NCI-H128 (cell line): ENCODE measurements at regions not wholly inside any gene's neighbourhood (a gene's known extent, or its start where the extent isn't known, plus 50 kb on each side); places are given as distances from the start of the nearest gene placed in this dataset.
"Not testable (repeated sequence)": the region's sequence is repeated elsewhere in the genome, so short reads cannot be mapped to it uniquely, and the experiment has no call there.

Source experiments
- DNase-seq: peaks from one replicate; lab custom pipeline; 2025; ENCODE audit not compliant: unreplicated experiment; lab: John Stamatoyannopoulos, UW

DNA sequence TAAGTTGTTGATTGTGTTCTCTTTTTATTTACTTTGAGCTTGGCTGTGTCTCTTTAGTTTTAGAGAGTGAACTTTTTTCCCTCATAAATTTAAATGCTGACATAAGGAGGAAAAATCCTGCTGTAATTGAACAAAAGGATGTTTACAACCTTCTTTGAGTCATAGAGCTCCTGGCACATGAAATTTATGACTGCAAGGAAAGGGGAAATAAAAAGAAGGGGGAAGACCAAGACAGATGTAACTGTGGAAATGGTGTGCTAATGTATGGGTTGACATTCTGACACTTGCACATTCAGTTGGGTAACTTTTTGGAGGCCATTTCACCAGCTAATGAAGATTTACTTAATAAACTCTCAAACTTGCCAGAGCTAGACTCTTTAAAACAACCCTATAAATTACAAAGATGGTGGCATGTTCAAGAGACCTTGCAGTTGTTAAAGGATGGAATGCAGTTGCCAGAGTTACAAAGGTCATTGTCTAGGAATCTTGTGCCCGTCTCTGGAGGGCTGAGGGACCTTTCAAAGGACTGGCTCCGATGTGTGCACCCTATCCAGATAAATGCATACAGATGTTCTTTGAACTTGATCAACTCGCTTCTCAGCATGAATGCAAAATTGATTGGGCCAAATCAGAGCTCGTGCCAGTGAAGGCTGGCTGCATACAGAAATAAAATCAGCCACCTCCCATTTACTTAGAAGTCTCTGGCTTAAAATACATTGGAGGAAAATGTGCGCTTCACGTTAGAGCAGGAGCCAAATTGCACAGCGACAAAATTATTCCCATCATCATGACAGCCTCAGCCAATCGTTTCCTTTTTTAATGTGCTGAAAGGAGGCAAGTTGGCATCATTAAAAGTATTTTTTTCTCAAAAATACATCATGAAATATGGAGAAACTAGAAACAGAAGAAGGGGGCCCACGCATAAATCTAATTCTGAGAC lies 289.0 kb upstream of the XYLT1 start:
- DNase-seq: no peak

- no peak for DNase-seq
These were observed 287.0 kb upstream of the XYLT1 start for GRCh38 chr16:17757808-17758207.

- DNase-seq: no peak
These were observed 284.4 kb upstream of the XYLT1 start for GRCh38 chr16:17755158-17755557.

- DNase-seq: no peak
These were observed 282.7 kb upstream of the XYLT1 start for GRCh38 chr16:17753434-17753833.

- DNase-seq: no peak
These were observed 278.9 kb upstream of the XYLT1 start for GRCh38 chr16:17749706-17750105.

- DNase-seq: no peak
These were observed 277.4 kb upstream of the XYLT1 start for GRCh38 chr16:17748044-17748719.

- DNase-seq: no peak
These were observed 276.5 kb upstream of the XYLT1 start for GRCh38 chr16:17747081-17747756.

- no peak for DNase-seq
These were observed 274.3 kb upstream of the XYLT1 start for GRCh38 chr16:17744921-17745572.

DNA sequence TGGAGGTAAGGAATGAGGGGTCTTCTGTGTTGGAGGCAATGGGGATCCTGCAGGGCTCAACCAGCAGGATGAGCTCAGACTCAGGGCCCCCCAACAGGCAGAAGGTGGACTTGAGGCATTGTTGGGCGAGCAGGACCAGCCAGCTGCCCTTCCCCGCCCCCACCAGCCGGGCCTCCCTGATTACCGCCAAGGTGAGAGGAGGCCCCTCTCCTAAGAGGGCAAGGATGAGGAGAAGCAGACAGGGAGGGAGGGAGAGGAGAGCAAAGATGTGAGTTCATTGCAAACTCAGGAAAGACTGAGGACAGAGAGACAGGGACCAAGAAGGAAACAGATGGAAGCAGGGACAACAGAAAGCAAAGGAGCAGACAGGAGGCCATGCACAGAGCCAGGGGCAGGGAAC lies 272.8 kb upstream of the XYLT1 start:
- DNase-seq: no peak

GRCh38 chr16:17743158-17743557 lies 272.4 kb upstream of the XYLT1 start:
- no peak for DNase-seq

- not testable (repeated sequence) for DNase-seq
These were observed 264.3 kb upstream of the XYLT1 start for GRCh38 chr16:17735099-17735498.

- no peak for DNase-seq
These were observed 259.1 kb upstream of the XYLT1 start for GRCh38 chr16:17729820-17730219.

- DNase-seq: no peak
These were observed 257.4 kb upstream of the XYLT1 start for GRCh38 chr16:17728196-17728595.

- no peak for DNase-seq
These were observed 253.6 kb upstream of the XYLT1 start for GRCh38 chr16:17724242-17724898.

DNA sequence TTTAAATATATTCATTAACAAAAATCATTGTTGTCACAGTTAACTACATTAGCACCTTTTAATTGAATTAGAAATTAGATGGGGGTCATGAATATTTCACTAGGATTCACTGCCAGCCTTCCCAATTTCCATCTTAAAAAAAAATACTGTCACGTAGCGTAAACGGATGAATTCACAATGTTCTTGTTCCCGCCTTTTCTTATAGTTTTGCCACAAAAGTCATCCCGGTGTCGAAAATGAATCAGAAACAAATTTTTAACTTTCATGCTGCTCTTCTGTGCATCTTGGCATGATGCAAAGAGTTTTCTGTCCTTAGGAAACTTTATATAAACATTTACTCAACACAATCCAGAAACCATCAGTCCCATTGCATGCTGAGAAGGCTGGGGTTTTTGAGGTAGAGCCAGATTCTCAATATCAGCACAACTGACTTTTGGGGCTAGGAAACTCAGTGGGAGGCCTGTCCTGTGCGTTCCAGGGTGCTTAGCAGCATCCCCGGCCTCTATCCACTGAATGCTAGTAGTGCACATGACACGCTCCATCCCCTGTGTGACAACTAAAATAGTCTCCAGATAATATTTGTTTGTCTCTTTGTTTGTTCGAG lies 252.9 kb upstream of the XYLT1 start:
- no peak for DNase-seq

DNA sequence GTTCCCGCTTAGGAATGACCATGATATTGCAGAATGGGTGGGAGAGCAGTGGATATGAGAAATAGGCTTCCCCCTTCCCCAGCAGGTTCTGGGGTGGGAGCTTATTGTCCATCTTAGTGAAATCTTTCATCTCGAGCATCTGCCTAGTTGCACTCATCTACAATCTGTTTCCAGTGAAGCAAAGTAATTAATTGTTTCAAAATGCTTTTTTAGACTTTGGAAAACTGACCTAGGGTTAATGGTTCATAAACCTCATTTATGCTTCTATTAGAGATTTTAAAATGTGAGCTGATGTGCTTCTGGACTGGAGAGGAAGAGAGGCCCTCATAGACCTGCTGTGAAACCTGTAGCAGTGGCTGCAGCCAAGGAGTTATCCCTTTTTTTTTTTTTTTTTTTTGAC lies 247.7 kb upstream of the XYLT1 start:
- DNase-seq: no peak

GRCh38 chr16:17705847-17706246 lies 235.1 kb upstream of the XYLT1 start:
- DNase-seq: no peak

- no peak for DNase-seq
These were observed 225.9 kb upstream of the XYLT1 start for GRCh38 chr16:17696616-17697015.

DNA sequence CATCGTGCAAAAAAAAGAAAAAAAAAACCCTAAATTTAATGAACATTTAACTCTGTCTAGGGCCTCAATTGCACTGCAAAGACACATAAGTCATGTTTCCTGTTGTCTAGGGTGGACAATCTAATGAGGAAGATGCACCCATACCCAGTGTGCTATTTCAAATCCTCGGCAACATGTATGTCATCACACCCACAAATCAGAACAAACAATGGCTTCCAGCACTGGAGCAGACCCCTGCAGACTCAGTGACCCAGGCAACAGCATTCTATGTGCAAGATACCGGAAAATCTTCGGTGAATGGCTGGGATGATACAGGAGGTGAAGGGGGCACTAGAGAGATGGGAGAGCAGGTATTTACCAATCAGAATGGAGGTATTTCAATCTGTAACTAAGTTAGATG lies 221.7 kb upstream of the XYLT1 start:
- no peak for DNase-seq

DNA sequence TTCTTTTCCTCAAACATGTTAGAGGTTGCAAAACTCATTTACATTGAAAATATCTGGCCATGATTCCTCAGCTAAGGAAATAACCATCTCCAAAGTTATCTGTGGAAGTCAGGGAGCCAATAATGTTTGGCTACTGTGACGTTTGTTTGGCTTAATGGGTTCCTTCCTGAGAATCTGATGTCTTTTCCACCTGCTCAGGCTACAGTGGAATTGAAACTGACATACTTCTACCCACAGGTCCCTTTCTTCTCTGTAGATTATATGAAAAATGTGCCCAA lies 221.1 kb upstream of the XYLT1 start:
- no peak for DNase-seq
